ENCODE measurements at regions not wholly inside any gene's neighbourhood (a gene's known extent, or its start where the extent isn't known, plus 50 kb on each side); places are given as distances from the start of the nearest gene placed in this dataset.
"Not testable (repeated sequence)": the region's sequence is repeated elsewhere in the genome, so short reads cannot be mapped to it uniquely, and the experiment has no call there.

DNA sequence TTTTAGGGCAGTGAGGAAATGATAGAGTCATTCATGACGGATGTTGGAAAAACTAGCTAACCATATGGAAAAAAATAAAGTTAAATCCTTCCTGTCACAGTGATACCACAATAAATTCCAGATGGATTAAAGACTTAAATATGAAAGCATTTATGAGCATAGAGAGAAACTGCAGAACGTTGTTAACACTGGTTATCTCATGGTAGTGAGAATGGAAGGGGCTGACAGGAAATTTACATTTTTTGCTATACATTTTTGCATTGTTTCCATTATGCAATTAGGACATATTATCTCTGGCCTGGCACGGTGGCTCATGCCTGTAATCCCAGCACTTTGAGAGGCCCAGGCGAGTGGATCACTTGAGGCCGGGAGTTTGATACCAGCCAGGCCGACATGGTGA lies 130.5 kb upstream of the VOPP1 start:
- not testable (repeated sequence) for DNase-seq

DNA sequence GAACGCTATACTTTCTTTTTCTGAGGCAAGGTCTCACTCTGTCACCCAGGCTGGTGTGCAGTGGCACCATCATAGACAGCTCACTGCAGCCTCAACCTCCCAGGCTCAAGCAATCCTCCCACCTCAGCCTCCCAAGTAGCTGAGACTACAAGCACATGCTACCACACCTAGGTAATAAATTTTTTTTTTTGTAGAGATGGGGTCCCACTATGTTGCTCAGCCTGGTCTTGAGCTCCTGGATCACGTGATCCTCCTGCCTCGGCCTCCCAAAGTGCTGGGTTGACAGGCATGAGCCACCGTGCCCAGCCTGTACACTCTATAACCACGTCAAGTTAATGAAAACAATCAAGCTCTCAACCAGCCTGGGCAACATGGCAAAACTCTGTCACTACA lies 127.1 kb upstream of the VOPP1 start:
- not testable (repeated sequence) for DNase-seq

DNA sequence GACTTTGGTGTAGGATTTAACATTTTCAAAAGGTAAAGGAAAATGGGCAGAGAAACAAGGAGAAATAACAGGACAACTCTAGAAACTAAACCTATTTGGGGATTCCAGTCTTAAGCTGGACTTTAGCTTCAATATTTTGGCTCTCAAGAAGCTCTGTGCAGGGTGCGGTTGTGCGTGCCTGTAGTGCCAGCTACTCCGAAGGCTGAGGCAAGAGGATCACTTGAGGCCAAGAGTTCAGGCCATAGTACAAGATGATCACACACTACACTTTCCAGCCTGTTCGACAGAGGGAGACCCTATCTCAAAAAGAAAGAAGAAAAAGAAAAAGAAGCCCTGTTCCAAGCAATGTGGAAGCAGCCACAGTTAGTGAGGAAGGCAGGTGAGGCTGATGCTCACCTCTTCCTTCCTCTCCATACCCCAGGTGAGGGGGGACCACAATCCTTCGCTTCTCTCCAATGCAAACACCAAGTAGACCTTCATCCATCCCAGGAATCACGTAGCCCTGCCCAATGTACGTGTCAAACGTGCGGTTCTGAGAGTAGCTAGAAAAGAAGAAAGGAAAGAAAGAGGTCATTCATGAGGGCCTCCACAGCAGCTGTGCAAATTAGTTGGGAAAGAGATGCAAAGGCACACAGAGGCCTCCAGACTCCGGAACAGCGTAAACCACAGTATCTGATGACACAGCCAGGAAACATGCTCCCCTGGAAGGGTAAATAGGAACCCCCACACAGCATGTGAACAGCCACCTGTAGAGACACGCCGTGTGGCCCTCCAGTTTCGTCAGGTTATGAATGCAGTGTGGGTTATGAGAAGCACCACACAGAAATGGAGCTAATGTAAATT lies 126.5 kb upstream of the VOPP1 start:
- DNase-seq: peak; percentile 10

DNA sequence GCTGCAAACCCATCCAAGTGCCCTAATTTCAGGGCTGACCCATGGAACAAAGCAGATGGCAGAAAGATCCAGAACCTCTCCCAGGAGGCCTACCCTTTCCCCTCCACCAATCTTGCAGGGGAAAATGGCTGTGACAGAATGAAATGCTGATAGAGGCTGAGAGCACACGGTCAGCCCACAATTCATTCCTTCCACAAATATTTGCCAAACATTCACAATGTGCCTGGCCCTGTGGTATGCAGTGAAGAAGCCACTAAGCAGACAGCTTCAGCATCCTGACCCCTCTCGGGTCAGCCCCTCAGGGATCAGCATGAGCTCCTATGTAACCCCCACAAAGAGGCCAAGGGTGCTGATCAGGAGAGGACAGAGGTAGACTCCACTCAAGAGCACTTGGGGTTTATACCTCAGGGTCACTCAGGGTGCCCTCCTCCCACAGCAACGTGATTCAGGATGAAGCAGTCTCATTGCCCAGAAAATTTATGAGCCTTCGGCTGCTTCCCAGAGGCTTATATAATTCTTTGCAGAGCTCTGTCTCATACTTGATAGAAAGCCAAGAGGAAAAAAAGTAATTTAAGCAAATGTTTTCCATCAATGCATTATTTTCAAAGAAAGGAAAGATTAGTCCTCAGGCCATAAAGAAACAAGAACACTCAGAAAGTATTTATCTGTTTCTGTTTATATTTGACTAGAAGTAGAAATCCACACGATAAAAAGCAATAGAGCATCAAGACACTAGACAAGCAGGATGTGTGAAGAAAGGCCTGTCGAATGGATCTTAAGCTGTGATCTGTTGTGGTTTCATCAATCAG lies 123.8 kb upstream of the VOPP1 start:
- not testable (repeated sequence) for DNase-seq

DNA sequence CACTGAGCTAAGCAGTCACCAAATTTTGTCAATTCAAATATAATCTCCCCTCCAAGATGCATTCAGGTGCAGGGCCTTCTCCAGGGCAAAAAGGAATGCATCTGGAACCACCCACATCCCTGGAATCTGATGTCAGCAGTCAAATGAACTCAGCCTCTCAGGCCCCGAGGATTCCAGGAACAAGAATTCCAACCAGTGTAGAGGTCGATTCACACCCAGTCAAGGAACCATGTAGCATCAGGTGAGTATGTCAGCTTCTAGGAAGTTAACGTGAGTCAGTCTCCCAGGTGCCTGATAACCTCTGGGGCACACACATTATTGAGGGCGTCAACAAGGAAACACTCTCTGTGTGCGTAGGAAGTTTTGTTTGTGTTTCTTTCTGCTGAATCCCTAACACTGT lies 122.2 kb upstream of the VOPP1 start:
- not testable (repeated sequence) for DNase-seq

DNA sequence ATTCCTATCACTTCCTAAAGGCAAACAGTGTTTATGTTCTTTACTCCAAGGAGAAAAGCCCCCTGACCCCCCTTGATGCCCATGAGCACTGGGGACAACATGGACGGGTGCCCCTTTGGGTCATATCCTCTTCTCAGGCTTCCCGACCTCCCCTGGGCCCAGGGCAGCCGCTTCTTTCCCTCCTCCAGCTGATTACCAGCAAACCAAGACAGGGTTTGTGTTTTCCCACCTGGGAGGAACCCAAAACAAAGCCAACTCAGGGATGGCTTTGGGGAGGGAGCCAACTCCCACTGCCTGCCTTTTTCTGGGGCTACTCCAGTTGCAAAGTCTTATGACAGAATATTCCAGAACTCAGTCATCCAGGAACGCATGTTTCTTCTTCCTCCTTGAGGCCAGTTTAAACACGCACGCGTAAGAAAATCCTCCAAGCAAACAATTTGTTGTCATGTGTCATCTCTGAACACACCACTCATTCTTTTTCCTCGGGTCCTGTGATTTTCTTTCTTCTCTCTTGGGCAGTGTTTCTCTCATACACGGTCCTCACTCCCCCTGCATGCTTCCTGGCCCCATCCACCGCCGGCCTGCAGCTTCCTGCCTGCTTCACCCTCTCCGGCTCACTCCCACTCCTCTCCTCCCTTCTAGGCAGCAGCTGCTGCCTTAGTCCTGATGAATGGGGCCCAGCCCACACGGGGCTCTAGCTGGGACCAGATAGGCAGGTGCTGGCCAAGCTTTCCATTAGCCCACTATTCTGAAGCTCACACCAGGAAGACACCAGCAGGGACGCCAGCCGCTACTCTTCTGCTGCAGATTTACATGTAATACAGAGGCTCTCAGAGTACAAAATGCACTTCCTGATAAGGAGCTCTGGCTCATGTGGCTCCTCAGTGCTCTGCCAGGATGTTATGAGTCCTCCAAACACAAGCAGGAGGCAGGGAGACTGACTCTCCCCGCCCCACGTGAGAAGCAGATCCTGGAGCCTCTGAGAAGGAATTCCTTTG lies 116.7 kb upstream of the VOPP1 start:
- not testable (repeated sequence) for DNase-seq

DNA sequence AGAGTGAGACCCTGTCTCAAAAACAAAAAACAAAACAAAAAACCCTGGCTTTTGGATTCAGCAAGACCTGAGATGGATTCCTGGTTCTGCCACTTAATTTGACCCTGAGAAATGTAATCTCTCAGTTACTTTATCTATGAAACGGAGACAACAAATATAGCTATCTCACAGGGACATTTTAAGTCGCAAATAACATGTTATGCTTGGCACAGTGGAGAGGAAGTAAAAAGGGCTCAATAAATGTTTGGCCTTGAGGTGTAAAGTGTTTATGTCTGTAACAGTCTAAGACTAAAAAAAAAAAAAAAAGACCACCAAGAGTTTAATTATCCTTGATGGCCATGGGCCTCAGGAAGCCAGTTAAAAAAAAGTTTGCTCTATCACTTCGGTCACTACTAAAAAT lies 116.0 kb upstream of the VOPP1 start:
- not testable (repeated sequence) for DNase-seq

DNA sequence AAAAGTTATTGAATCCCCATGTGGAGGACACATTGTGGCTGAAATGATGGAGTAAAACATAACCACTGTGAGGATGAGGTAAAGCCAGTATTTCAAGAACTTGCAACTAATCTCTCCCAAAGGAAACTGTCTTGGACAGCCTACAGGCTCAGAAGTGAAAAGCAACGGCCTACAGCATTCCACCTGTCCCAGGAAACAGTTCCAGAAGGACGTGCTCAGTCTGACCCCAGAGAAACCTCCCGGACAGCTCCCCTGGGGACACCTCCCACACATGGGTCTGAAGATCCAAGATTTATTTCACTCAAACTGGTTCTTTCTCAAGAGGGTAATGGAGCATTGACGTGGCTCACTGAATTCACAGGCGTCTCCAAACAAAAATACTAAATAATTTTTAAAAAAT lies 115.0 kb upstream of the VOPP1 start:
- DNase-seq: not testable (repeated sequence)

DNA sequence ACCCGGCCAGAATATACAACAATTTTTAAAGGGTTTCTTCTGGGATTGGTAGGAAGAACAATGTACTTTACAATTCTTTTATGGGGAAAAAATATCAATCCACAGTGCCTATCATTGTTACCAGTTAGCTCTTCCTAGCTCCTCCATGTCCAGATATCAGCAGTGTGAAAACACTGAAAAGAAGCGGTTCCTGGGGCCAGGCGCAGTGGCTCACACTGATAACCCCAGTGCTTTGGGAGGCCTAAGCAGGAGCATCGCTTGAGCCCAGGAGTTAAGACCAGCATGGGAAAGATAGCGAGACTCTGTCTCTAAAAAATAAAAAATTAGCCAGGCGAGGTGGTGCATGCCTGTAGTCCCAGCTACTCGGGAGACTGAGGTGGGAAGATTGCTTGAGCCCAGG lies 114.5 kb upstream of the VOPP1 start:
- DNase-seq: not testable (repeated sequence)

DNA sequence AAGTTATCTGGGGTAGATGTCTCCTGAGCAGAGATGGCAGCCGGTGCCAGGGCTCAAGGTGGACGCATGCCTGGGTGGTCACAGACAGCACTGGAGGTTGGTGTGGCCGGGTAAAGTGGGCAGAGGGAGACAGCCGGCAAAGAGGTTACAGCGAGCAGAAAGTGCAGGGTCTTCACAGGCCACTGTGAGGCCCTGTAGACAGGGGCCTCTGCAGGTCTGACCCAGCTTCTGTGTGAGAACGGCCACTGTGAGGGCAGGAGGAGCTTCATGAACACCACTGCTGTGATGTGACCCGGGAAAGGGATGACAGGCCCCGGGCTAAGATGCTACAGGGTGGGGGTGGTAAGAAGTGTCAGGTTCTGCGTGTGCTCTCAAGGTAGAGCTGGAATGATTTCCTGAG lies 111.2 kb upstream of the VOPP1 start:
- DNase-seq: not testable (repeated sequence)

DNA sequence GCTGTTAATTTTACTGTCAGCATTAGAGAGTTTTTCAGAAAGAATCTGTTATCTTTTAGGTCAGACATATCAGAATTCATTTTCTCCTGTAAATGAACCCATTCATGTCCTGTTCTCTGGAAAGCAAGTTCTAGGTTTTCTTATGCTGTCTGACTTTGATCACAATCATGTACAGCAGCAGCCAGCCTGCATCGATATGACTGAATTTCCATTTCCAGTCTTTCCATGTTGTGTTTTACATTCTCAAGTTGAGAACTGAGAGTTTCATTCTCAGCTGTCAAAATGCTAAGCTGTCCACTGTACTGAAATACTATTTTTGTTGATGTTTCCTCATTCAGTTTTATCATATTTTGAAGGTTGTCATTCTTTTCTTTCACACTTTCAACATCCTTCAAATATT lies 103.3 kb upstream of the VOPP1 start:
- not testable (repeated sequence) for DNase-seq

DNA sequence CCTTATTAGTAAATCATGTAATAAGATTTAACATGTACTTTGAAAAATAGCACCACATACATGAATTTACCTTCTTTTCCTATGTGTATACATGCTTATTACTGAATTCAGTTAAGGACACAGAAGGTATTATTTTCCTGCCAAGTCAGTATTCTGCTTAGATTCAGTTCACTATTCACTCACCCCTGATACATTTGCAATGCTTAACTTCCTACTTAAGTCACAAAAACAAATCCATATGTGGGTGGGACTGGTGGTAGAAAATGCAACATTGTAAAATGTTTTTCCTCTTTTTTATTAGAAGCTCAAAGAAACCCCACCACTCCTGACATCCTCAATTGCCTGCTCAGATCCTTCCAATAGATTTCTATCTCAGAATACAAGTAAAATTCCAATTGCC lies 101.2 kb upstream of the VOPP1 start:
- DNase-seq: not testable (repeated sequence)

DNA sequence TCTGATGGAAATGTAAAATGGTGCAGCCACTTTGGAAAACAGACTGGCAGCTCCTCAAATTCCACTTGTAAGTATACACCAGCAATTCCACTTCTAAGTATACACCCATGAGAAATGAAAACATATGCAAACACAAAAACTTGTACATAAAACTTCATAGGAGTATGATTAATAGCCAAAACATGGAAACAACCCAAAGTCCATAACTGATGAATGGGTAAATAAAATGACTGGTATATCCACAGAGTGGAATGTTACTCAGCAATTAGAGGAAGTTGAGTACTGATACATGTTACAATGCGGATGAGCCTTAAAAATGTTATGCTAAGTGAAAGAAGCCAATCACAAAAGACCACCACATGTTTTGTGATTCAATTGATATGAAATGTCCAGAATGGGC lies 99.8 kb upstream of the VOPP1 start:
- DNase-seq: not testable (repeated sequence)

DNA sequence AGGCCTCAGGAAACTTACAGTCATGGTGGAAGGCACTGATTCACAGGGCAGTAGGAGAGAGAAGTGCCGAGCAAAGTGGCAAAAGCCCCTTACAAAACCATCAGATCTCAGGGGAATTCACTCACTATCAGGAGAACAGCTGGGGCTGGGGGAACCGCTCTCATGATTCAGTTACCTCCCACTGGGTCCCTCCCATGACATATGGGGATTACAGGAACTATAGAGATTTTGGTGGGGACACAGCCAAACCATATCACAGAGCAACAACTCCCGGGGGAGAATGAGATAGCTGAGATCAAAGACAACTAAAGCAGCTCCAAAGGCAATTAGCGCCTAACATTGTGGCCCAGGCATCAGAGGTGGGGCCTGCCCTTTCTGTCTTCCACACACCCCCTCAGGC lies 85.4 kb upstream of the VOPP1 start:
- no peak for DNase-seq

DNA sequence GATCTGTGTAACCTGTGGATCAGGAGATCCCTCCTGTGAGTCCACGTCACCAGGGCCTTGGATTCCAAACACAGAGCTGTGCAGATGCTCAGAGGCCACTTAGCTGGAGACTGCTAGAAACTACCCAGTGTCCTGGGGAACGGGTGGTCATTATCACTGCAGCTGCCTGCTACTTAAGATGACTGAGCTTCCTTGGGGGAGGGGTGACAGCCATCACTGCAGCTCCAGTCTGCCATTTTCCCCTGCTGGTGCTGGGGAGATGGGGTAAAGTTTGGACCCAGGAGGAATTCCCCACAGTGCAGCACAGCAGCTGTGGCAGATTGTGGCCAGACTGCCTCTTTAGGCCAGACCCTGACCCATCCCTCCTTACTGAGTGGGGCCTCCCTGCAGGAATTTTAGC lies 78.8 kb upstream of the VOPP1 start:
- DNase-seq: no peak

DNA sequence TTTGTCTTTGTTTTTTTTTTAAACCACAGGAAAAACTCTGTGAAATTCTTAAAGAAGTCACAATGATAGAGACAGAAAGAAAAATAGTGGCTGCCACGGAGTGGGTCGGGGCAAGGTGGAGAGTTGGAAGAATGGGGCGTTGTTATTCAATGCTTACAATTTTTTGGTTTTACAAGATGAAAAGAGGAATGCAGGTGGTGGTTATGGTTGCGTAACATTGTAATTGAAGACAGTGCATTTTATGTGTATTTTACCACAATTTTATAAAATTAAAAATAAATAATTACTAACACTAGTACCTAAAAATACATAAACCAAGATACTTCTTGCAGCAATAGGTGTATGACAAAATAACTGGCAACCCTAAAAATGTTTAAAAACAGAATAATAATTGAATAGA lies 76.9 kb upstream of the VOPP1 start:
- DNase-seq: no peak

DNA sequence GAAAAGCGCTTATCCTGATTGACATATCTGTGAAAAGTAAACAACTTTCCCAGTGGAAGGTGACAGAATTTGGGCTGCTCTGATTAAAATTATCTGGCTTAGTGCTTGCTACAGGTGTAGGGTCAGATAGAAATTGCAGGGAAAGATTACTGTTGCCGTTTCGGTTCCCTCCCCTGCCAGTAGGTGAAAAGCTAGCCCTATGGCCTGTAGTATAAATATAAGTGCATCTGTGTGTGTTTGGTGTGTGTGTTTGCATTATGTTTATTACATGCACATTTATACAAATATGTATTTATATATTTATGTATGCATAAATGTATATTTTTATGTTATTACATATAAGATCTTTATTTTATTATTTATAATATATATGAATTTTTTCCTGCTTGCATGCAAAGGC lies 72.3 kb upstream of the VOPP1 start:
- no peak for DNase-seq

DNA sequence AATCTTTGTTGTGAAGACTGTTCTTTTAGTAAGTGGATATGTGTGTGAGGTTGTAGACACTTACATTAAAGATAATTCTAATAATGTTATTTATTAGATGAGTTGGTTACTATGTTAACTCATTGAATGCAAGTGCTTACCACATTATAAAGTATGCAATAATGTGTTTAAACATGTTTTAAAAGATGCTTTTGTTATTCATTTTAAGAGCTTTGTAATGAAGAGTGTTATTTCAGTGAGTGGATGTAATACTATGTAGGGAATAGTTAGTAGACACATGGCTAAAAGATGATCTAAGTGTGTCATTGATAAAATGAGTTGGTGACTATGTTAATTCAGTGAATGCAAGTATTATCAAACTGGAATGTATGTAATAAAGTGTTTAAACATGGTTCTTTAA lies 70.0 kb upstream of the VOPP1 start:
- no peak for DNase-seq

DNA sequence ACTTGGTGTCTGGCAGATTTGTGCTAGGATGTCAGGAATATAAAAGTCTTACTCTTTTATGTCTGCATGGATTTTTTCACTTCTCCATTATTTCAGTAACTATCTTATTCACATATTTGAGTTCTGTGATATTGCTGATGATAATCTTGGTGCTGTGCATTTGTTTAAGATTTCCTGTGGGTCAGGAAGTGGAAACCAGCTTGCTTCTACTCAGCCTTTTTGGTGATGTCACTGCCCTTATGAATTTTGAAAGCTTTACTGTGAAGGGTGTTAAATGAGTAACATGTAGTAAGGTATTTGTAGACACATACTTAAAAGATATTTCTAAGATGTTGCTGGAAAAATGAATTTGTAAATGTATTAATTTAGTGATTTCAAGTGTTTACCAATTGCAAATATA lies 69.5 kb upstream of the VOPP1 start:
- DNase-seq: no peak

DNA sequence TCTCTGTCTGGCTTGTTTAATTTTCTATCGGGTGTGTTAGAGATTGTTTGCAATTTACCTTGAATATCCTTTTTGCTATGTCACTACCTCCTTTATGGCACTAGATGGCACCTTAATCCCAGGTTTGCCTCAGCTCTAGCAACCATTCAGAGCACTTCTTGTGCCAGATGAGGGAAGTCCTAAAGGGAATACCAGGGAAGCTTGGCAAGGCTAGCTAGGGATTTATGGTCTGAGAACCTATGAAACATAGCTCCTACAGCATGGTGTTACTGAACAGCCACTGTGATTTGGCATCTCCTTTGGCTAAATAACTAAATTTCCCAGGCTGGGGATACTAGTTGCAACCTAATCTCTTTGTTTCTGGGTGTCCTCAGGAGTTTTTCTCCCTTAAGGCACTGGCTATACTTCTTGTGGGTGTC lies 69.0 kb upstream of the VOPP1 start:
- peak; percentile 64 for DNase-seq

DNA sequence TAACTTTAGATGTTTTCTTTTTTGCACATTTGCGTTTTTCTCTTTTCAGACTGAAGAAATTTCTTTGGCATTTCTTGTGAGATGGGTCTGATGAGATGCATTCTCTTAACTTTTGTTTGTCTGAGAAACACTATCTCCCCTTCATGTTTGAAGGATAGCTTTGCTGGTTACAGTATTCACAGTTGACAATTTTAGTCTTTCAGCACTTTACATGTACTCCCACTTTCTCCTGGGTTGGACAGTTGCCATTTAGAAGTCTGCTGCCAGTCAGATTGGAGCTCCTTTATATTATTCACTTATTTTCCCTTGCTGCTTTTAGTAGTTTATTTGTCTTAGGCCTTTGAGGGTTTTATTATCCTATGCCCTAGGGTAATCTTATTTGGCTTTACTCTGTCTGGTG lies 67.3 kb upstream of the VOPP1 start:
- no peak for DNase-seq

DNA sequence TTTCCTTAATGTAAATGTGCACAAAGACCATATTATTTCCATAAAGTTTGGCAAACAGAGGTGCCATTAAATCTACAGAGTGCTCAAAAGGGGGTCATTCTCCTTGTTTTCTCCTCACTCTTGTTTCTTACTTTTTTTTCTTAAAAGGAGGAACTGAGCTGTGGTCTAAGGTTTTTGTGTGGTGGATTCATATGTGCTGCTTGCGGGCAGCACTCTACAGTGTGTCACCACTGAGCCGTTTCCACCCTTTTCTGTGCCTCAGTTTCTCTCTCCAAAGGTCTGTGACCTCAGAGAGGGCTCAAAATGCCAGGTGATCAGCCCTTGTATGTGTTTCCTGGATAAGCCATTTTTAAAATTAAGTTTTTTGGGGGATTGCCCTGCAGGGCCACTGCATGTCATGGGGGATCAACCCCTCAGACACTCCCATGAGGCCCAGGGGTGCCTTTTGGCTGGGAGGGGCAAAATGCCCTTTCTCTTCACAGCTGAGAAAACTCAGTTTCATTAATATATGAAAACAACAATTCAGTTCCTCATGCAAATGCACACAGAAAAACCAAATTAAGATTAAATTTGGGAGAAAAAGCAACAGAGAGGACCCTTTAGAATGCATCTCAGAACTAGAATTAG lies 56.9 kb upstream of the VOPP1 start:
- DNase-seq: no peak

All from NCI-H510A (cell line).